ENCODE measurements at regions not wholly inside any gene's neighbourhood (a gene's known extent, or its start where the extent isn't known, plus 50 kb on each side); places are given as distances from the start of the nearest gene placed in this dataset.

GRCh38 chr13:106129273-106129672 is 406.2 kb downstream of the EFNB2 start:
- no peak for DNase-seq (ENCODE audit: low read depth)

GRCh38 chr13:106122234-106122633 is 413.2 kb downstream of the EFNB2 start:
- DNase-seq (ENCODE audit: low read depth), result no peak

- no peak for DNase-seq (ENCODE audit: low read depth)
These were observed 414.2 kb downstream of the EFNB2 start for GRCh38 chr13:106121173-106121754.

- DNase-seq (ENCODE audit: low read depth), result no peak
These were observed 416.5 kb downstream of the EFNB2 start for GRCh38 chr13:106118996-106119395.

- no peak for DNase-seq (ENCODE audit: low read depth)
These were observed 417.4 kb downstream of the EFNB2 start for GRCh38 chr13:106118050-106118449.

- DNase-seq (ENCODE audit: low read depth), result no peak
These were observed 417.8 kb downstream of the EFNB2 start for GRCh38 chr13:106117640-106118039.

GRCh38 chr13:106117035-106117434 is 418.4 kb downstream of the EFNB2 start:
- DNase-seq (ENCODE audit: low read depth), result no peak

GRCh38 chr13:106115081-106115480 is 420.4 kb downstream of the EFNB2 start:
- DNase-seq (ENCODE audit: low read depth), result no peak

GRCh38 chr13:106113796-106114195 is 421.7 kb downstream of the EFNB2 start:
- no peak for DNase-seq (ENCODE audit: low read depth)

- DNase-seq (ENCODE audit: low read depth), result no peak
These were observed 423.3 kb downstream of the EFNB2 start for GRCh38 chr13:106112191-106112590.

GRCh38 chr13:106110241-106110855 is 425.1 kb downstream of the EFNB2 start:
- DNase-seq (ENCODE audit: low read depth), result no peak

GRCh38 chr13:106109391-106109791 is 426.1 kb downstream of the EFNB2 start:
- DNase-seq (ENCODE audit: low read depth), result no peak

- DNase-seq (ENCODE audit: low read depth), result no peak
These were observed 427.1 kb downstream of the EFNB2 start for GRCh38 chr13:106108346-106108745.

- no peak for DNase-seq (ENCODE audit: low read depth)
These were observed 428.4 kb downstream of the EFNB2 start for GRCh38 chr13:106107061-106107460.

GRCh38 chr13:106105153-106105552 is 430.3 kb downstream of the EFNB2 start:
- DNase-seq (ENCODE audit: low read depth), result no peak

- DNase-seq (ENCODE audit: low read depth), result no peak
These were observed 431.1 kb downstream of the EFNB2 start for GRCh38 chr13:106104281-106104901.

GRCh38 chr13:106103779-106104178 is 431.7 kb downstream of the EFNB2 start:
- DNase-seq (ENCODE audit: low read depth), result no peak

GRCh38 chr13:106102786-106103185 is 432.7 kb downstream of the EFNB2 start:
- no peak for DNase-seq (ENCODE audit: low read depth)

- DNase-seq (ENCODE audit: low read depth), result no peak
These were observed 434.3 kb downstream of the EFNB2 start for GRCh38 chr13:106101201-106101600.

- no peak for DNase-seq (ENCODE audit: low read depth)
These were observed 435.1 kb downstream of the EFNB2 start for GRCh38 chr13:106100171-106100919.

- no peak for DNase-seq (ENCODE audit: low read depth)
These were observed 435.7 kb downstream of the EFNB2 start for GRCh38 chr13:106099765-106100164.

- no peak for DNase-seq (ENCODE audit: low read depth)
These were observed 436.7 kb downstream of the EFNB2 start for GRCh38 chr13:106098778-106099177.

GRCh38 chr13:106096661-106097092 is 438.8 kb downstream of the EFNB2 start:
- no peak for DNase-seq (ENCODE audit: low read depth)
